A673 (cell line): ENCODE measurements at regions not wholly inside any gene's neighbourhood (a gene's known extent, or its start where the extent isn't known, plus 50 kb on each side); places are given as distances from the start of the nearest gene placed in this dataset.

ENCODE experiments used
- BruUV-seq: library from RNA; stranded (reverse); fragments of 400-500 nt; replicated peaks from 2 replicates; lab custom pipeline; 2021; lab: Mats Ljungman, UMichigan
- CTCF ChIA-PET: fragments of 300-600 bp; sonication (Branson Sonifier 250); formaldehyde crosslinking; loops from one replicate; lab custom pipeline; 2022; ENCODE audit warnings: antibody characterized with exemption; lab: Charles Lee
- POLR2A ChIA-PET: fragments of 300-600 bp; sonication (Branson Sonifier 250); formaldehyde crosslinking; loops from one replicate; lab custom pipeline; 2022; ENCODE audit warnings: antibody characterized with exemption; ENCODE audit not compliant: low non-redundant PET; lab: Charles Lee
- DNase-seq: peaks from one replicate; pipeline ENCODE4 v3.0.0-alpha.2; 2015; ENCODE audit warnings: low spot score
- H3K27ac ChIP-seq: fragments of 200-600 bp; sonication (generic); 2 replicates; pipeline ENCODE4 v1.5.1; 2016; ENCODE audit warnings: mixed run types, low read depth, mild to moderate bottlenecking, mixed read lengths, antibody characterized with exemption, low read length; ENCODE audit not compliant: poor library complexity, severe bottlenecking
- H3K27me3 ChIP-seq: fragments of 200-600 bp; sonication (generic); replicated peaks from 2 replicates; pipeline ENCODE4 v1.6.1; 2017; ENCODE audit warnings: mixed run types, low read depth, mild to moderate bottlenecking, mixed read lengths, antibody characterized with exemption, low read length; ENCODE audit not compliant: insufficient read depth, poor library complexity
- H3K36me3 ChIP-seq: fragments of 200-600 bp; sonication (generic); 2 replicates; pipeline ENCODE4 v1.6.1; 2016; ENCODE audit warnings: mixed run types, mild to moderate bottlenecking, mixed read lengths, antibody characterized with exemption, low read length; ENCODE audit not compliant: insufficient read depth, poor library complexity, severe bottlenecking
- H3K4me1 ChIP-seq: fragments of 200-600 bp; sonication (generic); 2 replicates; pipeline ENCODE4 v1.6.1; 2017; ENCODE audit warnings: mixed run types, mild to moderate bottlenecking, mixed read lengths, antibody characterized with exemption, low read length; ENCODE audit not compliant: insufficient read depth, poor library complexity, severe bottlenecking
- H3K4me3 ChIP-seq: fragments of 200-600 bp; sonication (generic); 2 replicates; pipeline ENCODE4 v1.5.1; 2016; ENCODE audit warnings: low read depth, mixed run types, mild to moderate bottlenecking, mixed read lengths, low read length; ENCODE audit not compliant: poor library complexity, severe bottlenecking
- H3K9me3 ChIP-seq: fragments of 200-600 bp; sonication (generic); 2 replicates; pipeline ENCODE4 v1.6.1; 2016; ENCODE audit warnings: mixed run types, low read depth, mild to moderate bottlenecking, mixed read lengths, antibody characterized with exemption, low read length; ENCODE audit not compliant: poor library complexity, severe bottlenecking
- CTCF ChIP-seq: fragments of 300-800, 200-600 bp; sonication (generic); conservative IDR thresholded peaks from 2 replicates; pipeline ENCODE4 v1.5.1; 2017; ENCODE audit warnings: low read depth, mild to moderate bottlenecking, antibody characterized with exemption, low read length, moderate library complexity, mixed read lengths
- EZH2 ChIP-seq: fragments of 200-600 bp; sonication (generic); IDR thresholded peaks from 2 replicates; pipeline ENCODE4 v1.6.1; 2017; ENCODE audit warnings: borderline replicate concordance, low read depth, mild to moderate bottlenecking, mixed read lengths, antibody characterized with exemption, low read length; ENCODE audit not compliant: poor library complexity, severe bottlenecking
- intact Hi-C: fragments of 100-400 bp; cut with micrococcal nuclease; formaldehyde crosslinking; loops from one replicate; pipeline ENCODE4 v1.10.0; 2022; ENCODE audit not compliant: unreplicated experiment

- ChIA-PET POLR2A (no interaction called here), CTCF (interaction anchor here (0.5 kb wide), 1 partner anchor 57 kb away, joined by 4 read pairs; no protein-coding TSS in a partner anchor)
- DNase-seq, result no peak
- Histone ChIP-seq H3K36me3 (no peaks in the 10 kb centered on the region), H3K27ac (no peak overlapping the region), H3K9me3 (no peaks in the 10 kb centered on the region), H3K4me3 (no peak overlapping the region), H3K27me3 (peaks cover 16% of the 10 kb centered on the region), H3K4me1 (peaks cover 13% of the 10 kb centered on the region)
- no TSS peak for BruUV-seq
- intact Hi-C loops, result loop anchor here (5.0 kb wide), 1 partner anchor 220 kb away; no protein-coding TSS in a partner anchor
- TF ChIP-seq EZH2 (no peak), CTCF (no peak)
Observed at GRCh38 chr14:29462772-29463171, 464.9 kb downstream of the PRKD1 start.

- Histone ChIP-seq H3K27ac (no peak overlapping the region), H3K4me1 (peaks cover 13% of the 10 kb centered on the region), H3K36me3 (no peaks in the 10 kb centered on the region), H3K4me3 (no peak overlapping the region), H3K27me3 (peaks cover 16% of the 10 kb centered on the region), H3K9me3 (no peaks in the 10 kb centered on the region)
- ChIA-PET POLR2A (no interaction called here), CTCF (no interaction called here)
- no TSS peak for BruUV-seq
- peak; percentile 33 for DNase-seq
- intact Hi-C loops, result loop anchor here (5.0 kb wide), 1 partner anchor 222 kb away; no protein-coding TSS in a partner anchor
- no peak for TF ChIP-seq EZH2
- peak; percentile 36; the same call in 1 of the 2 replicates for TF ChIP-seq CTCF
Observed at GRCh38 chr14:29463727-29464395, 463.8 kb downstream of the PRKD1 start.

- Histone ChIP-seq H3K27ac (no peak overlapping the region), H3K9me3 (no peaks in the 10 kb centered on the region), H3K36me3 (no peaks in the 10 kb centered on the region), H3K27me3 (peaks cover 18% of the 10 kb centered on the region), H3K4me3 (no peak overlapping the region), H3K4me1 (peaks cover 13% of the 10 kb centered on the region)
- no peak for DNase-seq
- intact Hi-C loops, result no loop called here
- POLR2A ChIA-PET, result no interaction called here
- no TSS peak for BruUV-seq
- CTCF ChIA-PET, result no interaction called here
- no peak for TF ChIP-seq CTCF
- TF ChIP-seq EZH2, result no peak
Observed at GRCh38 chr14:29465095-29465494, 462.6 kb downstream of the PRKD1 start.
